Forelimb muscle (tissue), 1 donor: ENCODE measurements at regions not wholly inside any gene's neighbourhood (a gene's known extent, or its start where the extent isn't known, plus 50 kb on each side); places are given as distances from the start of the nearest gene placed in this dataset.
"Not testable (repeated sequence)": the region's sequence is repeated elsewhere in the genome, so short reads cannot be mapped to it uniquely, and the experiment has no call there.

Experiments used
- DNase-seq: peaks from one replicate; pipeline ENCODE4 v3.0.0-alpha.2; 2013; ENCODE audit warnings: low read depth

DNA sequence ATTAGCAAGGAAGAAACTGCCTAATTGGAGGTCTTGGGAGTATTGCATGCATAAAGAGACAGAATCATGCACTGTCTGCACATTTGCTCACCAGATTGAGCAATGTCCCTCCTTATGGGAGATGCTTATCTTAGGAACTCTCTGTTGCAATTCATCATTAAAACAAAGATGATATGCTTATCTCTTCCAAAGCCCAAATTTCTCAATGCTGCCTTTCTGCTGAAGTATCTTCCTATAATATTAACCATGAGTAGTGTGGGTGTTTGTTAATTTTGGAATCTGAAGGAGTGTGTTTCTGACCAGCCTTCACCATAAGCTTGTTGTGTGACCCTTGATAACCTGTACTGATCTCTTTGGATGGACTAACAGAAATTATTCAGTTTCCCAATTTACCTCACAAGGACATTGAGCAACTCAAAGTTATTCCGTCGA is 1257.6 kb upstream of the FLRT2 start:
- no peak for DNase-seq

DNA sequence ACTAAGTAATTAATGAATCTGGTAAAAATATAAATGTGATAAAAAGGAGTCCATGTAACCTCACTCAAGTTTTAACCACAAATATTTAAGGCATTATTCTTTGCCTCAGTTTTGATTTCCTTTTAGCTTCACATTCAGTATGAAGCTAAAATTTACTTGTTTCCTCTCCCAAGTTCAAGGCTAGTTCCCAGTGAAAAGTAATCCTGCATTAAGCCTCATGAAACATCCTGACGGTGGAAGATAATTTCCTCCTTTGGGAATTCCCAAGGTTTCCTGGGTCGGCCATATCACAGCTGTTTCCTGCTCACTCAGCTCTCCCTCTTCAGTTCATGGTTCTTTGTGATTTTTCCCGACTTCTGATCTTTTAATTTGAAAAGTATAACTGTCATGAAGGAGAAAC is 1256.8 kb upstream of the FLRT2 start:
- no peak for DNase-seq

DNA sequence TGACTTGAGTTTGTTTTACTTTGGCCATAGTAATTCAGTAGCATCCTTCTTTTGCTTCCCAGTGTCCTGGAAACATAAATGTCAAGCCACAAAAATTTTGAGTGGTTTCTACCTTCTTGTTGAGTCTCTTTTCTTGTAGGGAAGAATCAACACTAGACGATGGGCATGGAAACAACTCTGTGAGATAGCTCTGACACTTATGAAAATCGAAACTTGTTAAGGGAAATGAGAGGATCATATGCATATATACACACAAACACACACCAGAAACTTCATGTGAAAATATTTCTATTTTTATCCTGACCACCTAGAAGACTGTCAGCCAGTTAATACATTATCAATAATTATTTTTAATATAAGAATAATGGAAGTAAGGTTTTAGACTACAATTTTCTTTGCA is 1247.3 kb upstream of the FLRT2 start:
- no peak for DNase-seq

DNA sequence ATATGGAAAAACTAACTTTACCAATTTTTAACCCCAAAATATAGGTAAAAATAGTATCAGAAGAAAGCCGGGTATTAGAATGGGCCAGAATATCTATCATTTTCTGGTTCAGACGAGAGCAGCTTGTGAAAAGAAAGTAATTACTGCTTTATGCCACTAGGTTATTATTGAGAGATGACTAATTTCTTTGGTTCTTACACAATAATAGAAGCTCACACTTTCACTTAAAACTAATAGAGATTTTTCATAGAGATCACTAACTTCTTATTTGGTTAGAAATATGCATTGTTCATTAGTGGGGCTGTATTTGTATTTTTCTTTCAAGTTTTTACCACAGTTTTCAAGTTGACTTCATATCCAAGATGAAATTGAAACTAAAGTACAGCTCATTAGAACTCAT is 1241.2 kb upstream of the FLRT2 start:
- DNase-seq, result no peak

DNA sequence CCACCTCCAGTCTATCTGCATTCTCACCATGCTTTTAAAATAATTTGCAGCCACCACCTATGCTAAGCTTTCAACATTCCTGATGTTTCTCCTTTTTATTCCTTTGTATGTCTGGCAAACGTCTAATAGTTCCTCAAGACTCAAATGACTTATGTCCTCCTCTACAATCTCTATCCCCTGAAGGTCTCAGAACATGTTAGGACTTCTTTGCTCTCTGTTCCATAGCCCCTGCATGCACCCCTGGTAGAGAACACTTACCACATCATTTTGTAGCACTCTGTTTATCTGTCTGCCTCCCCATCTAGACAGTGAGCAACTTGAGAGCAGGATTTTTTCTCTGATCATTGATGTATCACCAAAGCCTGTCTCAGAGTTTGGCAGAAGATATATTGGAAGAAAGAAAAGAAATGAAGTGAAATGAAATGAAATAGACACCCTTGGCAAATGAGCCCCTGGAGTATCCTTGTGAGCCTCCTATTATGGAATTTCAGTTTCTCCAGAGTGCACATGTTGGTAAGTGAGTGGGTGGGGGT is 1231.2 kb upstream of the FLRT2 start:
- DNase-seq, result no peak

DNA sequence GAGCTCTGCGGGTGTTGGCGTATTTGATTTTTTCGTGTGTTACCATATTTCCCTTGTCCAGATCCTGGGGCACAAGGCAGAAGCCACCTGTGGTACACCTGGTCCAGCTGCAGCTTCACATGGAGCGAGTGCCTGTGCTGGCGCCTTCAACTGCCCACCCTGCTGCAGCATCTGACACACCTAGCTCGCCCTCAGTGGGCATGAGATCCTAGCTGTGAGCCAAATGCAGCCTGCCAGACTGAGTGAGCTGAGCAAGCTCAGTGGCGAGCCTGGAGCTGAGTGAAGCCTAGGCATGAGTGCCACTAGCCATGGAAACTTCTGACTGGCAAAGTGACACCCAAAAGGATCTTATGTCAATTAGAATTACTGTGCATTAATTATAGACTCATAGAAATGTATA is 1226.8 kb upstream of the FLRT2 start:
- no peak for DNase-seq

DNA sequence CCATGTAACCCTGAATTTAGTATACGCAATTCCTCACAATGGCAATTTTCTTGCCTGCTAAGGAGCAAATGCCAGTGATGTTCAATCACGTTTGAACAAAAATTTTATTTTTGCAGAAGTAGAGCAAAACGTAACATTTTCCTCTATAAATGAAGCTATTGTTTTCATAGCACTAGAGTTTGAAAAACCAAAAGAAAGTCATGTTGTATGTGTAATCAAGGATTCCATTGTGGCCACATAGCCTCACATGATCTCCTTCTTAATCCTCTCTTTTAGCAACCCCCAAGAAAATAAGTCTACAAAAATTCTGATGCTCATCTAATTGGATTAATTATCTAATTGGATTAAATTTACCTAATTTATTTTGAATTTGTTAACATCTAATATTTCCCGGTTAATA is 1217.4 kb upstream of the FLRT2 start:
- DNase-seq, result no peak

DNA sequence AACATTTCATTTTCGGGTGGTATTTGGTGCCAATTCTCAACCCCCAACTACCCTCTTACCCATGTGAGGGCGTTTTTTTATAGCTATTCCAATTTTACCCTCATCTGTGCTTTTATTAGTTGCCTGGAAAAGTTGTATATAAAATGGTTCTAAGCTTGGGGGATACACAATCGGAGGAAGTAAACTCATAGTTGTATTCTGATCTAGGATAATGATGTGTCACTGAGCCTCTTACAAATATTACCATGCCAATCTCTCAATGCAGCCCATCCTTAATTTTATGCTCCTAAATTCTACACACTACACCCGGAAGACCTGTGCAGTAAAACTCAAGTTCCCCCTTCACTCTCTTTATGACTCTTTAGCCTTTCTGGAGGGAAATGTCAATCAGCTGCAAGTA is 1206.5 kb upstream of the FLRT2 start:
- no peak for DNase-seq

DNA sequence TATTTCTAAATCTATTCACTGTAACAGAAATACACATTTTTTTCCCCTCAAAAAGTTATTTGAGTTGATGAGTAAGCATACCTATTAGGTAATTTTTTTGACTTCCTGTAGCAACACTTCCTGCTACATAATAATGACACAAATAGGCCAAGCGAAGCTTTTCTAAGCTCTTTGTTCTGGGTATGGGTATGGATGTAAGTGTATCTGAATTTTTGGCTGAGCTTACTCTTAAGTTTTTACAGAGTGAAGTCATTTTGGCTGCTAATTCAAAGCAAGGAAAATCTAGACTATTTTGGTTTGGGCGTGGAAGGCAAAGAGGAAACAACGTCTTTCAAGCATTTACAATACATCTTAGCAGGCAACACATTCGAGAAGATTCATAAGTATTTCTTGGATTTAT is 1206.0 kb upstream of the FLRT2 start:
- DNase-seq, result no peak

DNA sequence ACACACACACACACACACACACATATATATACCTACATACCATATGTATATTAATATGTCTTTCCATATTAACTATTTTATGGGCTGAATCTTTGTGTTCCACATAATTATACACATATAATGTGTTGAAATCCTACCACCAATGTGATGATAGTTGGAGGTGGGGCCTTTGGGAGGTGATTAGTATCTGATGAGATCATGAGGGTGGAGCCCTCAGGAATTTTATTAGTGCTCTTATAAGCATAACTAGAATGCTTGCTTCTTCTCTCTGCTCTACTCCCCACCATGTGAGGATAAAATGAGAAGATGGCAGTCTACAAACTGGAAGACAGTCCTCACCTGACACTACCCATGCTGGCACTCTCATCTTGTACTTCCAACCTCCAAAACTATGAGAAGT is 1193.5 kb upstream of the FLRT2 start:
- no peak for DNase-seq

DNA sequence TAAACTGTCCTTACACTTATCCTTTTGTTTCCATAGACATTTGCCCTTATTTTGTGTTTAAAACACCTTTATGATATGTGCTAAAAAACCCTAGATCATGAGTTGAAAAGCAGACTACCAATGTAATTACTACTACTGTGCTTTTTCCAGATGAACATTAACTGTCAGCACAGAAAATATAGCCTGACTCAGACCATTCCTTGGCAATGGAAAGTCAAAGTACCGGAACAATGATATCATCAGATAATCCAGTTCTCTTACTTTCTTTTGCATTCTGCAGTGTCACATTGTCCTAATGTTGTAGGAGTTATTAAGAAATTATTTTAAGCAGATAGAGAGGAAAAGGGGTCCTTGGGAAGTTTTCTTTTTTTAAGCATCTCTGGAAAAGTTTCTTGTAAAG is 1189.0 kb upstream of the FLRT2 start:
- DNase-seq, result peak; percentile 17

DNA sequence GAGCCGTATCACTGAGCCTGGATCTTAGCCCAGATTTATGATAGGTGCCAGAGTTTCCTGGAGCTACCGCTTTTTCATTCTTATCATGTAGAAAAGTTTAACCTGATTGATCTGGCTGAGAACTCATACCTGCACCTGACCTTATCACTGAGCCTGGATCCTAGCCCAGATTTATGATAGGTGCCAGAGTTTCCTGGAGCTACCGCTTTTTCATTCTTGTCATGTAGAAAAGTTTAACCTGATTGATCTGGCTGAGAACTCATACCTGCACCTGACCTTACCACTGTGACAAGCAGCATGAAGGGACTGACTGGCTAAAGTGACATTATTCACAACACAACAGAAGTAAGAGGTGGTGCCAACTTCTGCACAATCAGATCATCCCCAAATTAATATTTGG is 1188.1 kb upstream of the FLRT2 start:
- DNase-seq, result not testable (repeated sequence)

DNA sequence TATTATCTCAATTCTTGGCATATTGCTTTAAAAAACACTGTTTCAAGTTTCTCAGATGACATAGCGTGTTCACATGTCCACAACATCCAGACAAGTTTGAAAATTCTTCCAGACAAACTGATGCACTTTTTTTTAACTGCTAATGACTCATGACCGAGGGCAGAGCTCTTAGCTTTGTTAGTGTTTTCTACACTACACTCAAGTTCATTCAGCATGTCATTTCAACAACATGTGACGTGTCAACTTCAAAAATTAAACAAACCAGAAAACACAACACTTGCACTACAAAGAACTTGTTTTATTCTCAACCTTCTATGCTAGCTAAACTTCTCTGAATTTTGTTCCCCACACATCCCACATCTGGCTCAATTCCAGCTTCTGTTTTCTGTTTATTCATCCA is 1186.3 kb upstream of the FLRT2 start:
- no peak for DNase-seq

DNA sequence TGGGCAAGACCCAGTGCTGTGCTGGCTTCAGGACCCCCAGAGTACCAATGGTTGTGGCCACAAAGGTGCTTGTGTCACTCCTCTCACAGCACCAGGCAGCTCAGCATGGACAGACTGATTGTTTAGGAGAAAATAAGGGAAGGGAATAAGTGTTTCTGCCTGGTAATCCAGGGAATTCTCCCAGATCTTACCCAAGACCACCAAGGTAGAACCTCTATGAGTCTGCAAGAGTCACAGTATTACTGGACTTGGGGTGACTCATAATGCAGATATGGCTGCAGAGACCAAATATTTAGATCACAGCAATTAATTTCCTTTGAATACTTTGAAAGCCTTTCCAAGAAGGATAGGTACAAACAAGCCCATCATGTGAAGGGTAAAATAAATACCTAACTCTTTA is 1178.3 kb upstream of the FLRT2 start:
- DNase-seq, result no peak

DNA sequence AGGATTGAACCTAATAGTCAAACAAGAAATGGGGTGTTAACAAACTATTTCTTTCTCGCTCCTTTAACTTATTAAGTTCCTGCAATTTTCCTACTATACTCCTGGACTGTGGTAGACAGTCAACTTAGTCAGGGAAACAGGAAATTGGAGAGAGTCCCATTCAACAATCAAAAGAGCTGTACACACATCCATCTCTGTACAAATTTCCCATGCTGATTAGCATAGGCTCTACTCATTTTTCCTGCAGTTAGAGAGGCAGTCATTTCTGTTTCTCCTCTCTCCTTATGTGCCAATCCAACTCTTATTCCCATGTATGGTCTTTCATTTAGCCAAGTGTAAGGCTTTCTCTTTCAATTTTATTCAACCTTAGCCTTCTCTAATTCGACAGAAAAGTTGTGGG is 1168.5 kb upstream of the FLRT2 start:
- no peak for DNase-seq

DNA sequence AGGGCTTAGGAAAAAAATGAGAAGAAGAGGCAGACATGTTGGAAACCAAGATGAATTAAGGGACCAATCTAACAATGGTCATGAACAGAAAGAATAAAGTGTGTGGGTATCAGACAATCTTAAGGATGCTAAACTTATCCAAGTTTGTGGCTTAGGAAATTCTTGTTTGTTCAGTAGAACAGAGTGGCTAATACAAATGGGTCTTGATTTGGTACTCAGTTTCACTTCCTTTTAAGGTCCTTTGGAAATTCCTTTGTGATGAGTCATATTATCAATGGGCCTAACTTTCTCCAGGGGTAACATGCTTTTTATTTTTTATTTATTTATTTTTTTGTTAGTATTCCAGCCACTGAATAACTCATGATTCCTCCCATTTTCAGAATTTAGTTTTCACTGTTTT is 1154.7 kb upstream of the FLRT2 start:
- no peak for DNase-seq

DNA sequence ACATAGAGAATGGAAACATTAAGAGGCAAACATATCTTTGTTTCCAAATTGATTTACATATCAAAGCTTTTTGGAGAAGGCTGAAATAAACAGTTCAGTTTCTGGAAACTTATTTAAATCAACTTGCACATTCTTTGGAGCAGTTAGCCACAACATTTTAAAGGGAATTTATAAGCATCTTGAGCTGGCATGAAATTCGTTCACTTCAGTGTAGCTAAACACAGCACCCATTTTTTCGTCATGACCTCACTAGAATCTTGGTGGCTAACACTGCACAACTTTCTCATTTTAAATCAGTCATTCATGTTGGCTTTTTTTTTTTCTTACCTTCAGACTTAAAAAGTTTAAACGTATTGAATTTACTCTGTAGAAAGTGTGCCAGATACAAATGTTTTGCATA is 1139.9 kb upstream of the FLRT2 start:
- no peak for DNase-seq

DNA sequence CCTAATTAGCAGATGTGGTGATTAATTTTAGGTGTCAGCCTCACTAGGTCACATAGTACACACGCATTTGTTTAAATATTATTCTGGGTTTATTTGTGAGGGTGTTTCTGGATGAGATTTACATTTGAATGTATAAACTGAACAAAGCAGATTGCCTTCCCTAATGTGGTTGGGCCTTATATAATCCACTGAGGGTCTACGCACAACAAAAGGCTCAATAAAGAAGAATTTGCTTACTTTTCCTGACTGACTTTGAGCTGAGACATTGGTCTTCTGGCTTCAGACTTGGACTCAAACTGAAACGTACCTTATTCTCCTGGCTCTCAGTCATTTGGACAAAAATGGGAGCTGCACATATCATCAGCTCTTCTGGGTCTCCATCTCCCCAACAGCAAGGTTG is 1132.3 kb upstream of the FLRT2 start:
- DNase-seq, result no peak

DNA sequence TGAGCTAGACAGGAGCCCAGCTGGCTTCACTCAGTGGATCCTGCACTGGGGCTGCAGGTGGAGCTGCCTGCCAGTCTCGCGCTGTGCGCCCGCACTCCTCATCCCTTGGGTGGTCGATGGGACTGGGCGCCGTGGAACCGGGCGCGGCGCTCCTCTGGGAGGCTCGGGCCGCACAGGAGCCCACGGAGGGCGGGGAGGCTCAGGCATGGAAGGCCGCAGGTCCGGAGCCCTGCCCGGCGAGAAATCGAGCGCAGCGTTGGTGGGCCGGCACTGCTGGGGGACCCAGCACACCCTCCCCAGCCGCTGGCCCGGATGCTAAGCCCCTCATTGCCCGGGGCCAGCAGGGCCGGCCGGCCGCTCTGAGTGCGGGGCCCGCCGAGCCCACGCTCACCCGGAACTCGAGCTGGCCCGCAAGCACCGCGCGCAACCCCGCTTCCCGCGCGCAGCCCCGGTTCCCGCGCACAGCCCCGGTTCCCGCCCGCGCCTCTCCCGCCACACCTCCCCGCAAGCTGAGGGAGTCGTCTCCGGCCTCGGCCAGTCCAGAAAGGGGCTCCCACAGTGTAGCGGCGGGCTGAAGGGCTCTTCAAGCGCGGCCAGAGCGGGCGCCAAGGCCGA is 1130.5 kb upstream of the FLRT2 start:
- no peak for DNase-seq

DNA sequence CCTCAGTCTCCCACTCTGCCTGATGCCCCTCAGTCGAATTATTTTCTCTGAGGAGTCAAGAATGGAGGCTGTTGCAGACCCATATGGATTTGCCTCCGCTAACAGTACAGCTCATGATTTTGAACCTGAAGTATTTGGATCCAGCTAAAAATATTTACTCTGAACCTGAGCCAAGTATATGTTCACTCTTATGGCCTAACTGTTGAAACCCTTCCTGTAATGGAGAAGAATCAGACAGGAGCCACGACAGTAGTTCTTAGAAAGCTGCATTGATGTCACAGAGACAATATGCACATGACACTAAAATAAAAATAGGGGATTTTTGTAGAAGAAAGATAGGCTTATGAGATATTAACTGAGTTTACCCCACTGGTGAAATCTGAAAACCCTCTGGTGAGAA is 1128.3 kb upstream of the FLRT2 start:
- no peak for DNase-seq

DNA sequence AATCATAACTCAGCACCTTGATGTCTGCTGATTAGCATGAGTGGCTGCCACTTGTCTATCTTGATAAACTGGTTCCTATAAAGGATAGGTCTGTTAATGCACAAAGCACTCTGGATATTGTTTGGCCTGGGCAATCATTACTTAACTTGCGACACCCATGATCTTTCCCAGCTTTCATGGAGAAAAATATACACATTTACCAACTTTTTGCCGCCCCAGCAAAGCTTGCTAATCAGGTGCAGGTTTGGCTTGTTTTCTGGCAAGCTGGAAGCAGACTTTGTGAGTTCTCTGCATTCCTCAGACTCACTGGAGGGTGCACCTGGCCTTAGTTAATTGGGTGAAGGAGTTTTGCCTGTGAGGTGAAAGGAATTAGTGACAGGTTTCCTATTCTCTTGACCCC is 1126.4 kb upstream of the FLRT2 start:
- no peak for DNase-seq

DNA sequence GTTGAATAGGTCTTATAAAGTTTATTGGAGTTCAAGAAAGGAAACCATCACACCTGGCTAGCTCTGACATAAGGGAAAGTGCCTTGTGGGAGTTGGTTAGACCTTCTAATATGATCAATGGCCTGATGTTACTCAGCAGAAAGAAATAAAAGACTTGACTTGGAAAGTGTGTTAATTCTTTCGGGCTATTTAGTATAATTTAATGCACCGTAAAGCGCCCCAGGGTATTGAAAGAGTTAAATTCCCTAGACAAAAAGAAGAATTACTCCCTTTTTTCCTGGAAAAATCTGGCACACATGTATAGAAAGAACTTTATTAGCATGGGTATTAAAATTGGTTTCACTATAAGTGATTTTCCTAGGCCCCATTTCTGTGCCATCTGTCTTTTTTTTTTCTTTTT is 1125.7 kb upstream of the FLRT2 start:
- DNase-seq, result no peak

DNA sequence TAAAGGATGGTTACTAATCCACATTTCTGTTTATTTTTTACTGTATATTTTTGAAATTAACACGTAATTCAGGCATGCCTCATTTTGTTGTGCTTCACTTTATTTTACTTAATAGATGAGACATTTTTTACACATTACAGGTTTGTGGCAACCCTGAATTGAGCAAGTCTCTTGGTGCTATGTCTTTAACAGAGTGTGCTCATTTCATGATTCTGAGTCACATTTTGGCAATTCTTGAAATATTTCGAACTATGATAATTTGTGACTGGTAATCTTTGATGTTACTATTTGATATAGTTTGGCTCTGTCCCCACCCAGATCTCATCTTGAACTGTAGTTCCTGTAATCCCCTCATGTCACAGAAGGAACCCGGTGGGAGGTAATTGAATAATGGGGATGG is 1120.5 kb upstream of the FLRT2 start:
- DNase-seq, result no peak

DNA sequence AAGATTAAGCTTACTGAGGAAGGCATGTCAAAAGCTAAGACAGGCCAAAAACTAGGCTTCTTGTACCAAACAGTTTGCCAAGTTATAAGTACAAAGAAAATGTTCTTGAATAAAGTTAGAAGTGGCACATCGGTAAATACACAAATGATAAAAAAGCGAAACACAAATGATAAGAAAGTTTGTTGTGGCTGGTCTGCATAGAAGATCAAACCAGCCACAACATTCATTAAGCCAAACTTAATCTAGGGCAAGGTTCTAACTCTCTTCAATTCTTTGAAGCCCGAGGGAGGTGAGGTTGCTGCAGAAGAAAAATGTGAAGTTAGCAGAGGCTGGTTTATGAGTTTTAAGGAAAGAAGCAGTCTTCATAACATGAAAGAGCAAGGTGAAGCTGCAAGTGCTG is 1119.6 kb upstream of the FLRT2 start:
- no peak for DNase-seq
